SK-N-SH treated with all-trans-retinoic acid at 6 μM for 48 hours (cell line): ENCODE measurements at regions not wholly inside any gene's neighbourhood (a gene's known extent, or its start where the extent isn't known, plus 50 kb on each side); places are given as distances from the start of the nearest gene placed in this dataset.

Source experiments
- ARNTL ChIP-seq: fragments of 450-650 bp; formaldehyde crosslinking; IDR thresholded peaks from 2 replicates; pipeline ENCODE4 v1.5.0; 2020; ENCODE audit warnings: low read depth, mild to moderate bottlenecking, moderate library complexity, borderline replicate concordance
- PPARA ChIP-seq: fragments of 250-450 bp; sonication (Bioruptor Pico); IDR thresholded peaks from 2 replicates; pipeline ENCODE4 v1.5.0; 2020; ENCODE audit warnings: mild to moderate bottlenecking, borderline replicate concordance
- RARB ChIP-seq: fragments of 250-450 bp; sonication (Bioruptor Pico); IDR thresholded peaks from 2 replicates; pipeline ENCODE4 v1.8.0; 2021; ENCODE audit warnings: mild to moderate bottlenecking, moderate library complexity

DNA sequence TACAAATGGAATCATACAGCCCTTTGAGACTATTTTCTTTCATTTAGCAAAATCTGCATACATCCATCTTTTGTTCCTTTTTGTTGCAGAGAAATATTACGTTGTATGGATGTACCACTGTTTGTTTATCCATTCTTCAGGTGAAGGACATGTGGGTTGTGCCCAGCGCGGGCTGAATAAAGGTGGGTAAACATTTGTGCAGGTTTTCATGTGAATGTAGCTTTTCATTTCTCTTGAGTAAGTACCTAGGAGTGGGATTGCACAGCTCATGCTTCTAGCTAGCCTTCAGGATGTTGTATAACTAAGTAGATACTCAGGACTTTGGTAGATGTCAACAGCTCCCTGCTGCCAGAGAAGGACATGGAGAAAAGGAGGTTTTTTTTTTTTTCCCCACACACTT is 50.6 kb upstream of the SPRED2 start:
- TF ChIP-seq PPARA (CRISPR knock-in tag) = no peak
- TF ChIP-seq RARB = no peak
- TF ChIP-seq ARNTL = no peak
